GM04504 (cell line): ENCODE measurements at regions not wholly inside any gene's neighbourhood (a gene's known extent, or its start where the extent isn't known, plus 50 kb on each side); places are given as distances from the start of the nearest gene placed in this dataset.
"Not testable (repeated sequence)": the region's sequence is repeated elsewhere in the genome, so short reads cannot be mapped to it uniquely, and the experiment has no call there.

Experiments used
- DNase-seq: peaks from one replicate; pipeline ENCODE4 v3.0.0-alpha.2; 2012; ENCODE audit warnings: low read depth

DNA sequence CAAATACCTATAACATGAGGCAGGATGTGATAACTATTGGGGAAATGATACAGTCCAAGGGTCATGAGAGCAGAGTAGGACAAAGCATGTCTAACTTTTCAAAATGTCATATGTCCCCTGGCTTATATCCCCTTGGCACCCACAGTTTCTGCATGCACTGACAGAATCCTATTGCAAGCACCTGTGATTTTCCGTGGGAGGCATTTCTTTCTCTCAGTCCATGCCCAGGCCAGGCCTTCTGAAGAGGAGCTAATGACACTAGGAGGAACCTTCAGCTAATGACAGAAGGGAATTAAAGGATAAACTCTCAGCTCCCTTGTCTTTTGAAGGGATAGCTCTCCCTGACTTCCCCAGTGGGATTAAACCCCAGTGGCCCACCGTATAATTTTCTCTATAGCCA is 249.2 kb downstream of the TTC6 start:
- DNase-seq, result no peak

GRCh38 chr14:37848985-37849621 is 253.7 kb downstream of the TTC6 start:
- no peak for DNase-seq

DNA sequence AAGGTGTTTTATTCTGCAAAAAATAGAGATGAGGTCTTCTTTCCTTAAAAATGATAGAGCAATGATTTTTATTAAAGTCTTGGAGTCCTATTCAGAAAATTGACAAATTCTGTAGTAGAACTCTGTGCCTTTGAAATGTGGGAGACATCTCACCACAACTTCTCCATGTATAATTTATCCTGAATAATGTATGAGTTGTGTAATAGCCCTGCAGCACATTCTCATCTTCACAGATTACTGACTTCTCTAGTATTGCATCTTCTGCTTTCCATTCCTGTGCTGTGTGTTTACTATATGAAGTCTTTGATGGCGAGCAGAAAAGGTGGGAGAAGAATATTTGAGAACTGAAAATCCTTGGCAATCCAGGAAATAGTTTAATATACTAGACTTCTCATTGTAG is 255.6 kb downstream of the TTC6 start:
- DNase-seq, result no peak

- no peak for DNase-seq
Measured at GRCh38 chr14:37855871-37856270, 260.4 kb downstream of the TTC6 start.

GRCh38 chr14:37857774-37858266 is 262.4 kb downstream of the TTC6 start:
- DNase-seq, result no peak

DNA sequence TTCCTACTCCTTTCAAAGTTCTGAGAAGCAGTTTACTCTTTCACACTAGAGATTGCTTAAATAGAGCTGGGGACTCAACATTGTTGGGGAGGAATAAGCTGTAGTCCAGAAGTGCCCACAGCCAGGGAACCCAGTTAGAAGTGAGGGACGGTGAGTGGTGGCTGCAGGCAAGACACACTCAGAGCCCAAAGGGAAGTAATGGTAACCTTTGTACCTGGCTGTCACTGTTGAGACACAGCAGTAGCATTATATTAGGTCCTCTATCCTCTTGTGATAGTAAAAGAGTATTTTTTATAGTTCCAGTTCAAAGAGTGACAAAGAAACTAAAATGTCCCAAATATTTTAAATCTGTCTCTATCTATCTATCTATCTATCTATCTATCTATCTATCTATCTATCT is 263.3 kb downstream of the TTC6 start:
- DNase-seq, result no peak

GRCh38 chr14:37859177-37859576 is 263.7 kb downstream of the TTC6 start:
- DNase-seq, result no peak

- no peak for DNase-seq
Measured at GRCh38 chr14:37862263-37862662, 266.8 kb downstream of the TTC6 start.

DNA sequence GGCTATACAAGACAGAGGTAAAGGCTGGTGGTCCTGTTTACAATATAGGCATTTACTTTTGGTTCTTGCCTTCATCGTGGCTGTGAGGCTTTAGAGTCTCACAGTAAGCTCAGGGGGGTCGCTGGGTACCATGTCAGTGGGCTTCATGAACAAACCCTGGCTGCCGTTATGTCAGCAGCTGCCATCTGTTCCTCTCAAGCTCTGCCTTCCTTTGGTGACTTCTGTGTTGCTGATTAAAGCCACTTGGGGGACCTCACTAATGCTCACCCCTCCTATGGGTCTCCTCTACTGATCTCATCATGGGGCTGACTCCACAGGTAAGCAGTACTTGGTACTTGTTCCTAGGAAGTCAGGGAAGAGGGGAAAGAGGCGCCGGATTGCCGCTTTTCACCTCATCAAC is 268.7 kb downstream of the TTC6 start:
- no peak for DNase-seq

DNA sequence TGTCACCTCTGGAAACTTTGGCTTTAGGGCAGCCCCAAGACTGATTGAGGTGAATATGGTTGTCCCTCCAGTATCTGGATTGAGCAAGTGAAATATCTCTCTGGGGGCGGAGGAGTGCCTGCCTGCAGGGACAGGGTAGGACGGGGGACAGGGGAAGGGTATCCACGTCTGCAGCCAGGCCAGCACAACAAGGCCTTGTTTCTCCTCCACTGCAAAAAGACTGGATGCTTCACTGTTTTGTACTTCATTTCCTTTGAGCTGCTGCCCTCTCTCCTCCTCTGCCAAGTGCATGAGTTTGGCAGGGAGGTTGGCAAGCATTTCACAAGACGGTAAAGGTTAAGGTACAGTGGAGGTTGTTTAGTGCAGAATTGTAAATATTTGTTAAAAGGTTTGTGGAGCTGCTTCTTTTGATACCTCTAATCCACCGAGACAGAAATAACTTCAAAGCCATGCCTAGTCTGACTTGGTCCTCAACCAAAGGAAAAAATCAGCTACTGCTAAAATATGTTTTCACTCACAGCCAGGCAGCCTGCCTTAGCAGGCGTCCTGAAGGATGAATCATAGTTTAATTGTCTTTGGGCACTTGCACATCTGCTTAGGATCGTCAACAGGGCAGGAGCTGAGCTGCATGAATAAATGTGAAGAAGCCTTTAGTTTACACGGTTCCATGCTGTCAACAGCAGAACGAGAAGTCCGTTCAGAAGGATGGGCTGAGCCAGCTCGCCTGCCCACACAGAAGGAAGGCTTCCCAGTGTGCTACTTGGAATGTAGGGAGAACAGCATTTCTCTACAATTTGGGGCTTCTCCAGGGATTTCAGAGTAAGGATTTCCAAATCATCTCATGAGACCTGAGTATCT is 269.7 kb downstream of the TTC6 start:
- peak; percentile 76 for DNase-seq

GRCh38 chr14:37865719-37866549 is 270.5 kb downstream of the TTC6 start:
- no peak for DNase-seq

GRCh38 chr14:37869633-37870032 is 274.2 kb downstream of the TTC6 start:
- DNase-seq, result no peak

DNA sequence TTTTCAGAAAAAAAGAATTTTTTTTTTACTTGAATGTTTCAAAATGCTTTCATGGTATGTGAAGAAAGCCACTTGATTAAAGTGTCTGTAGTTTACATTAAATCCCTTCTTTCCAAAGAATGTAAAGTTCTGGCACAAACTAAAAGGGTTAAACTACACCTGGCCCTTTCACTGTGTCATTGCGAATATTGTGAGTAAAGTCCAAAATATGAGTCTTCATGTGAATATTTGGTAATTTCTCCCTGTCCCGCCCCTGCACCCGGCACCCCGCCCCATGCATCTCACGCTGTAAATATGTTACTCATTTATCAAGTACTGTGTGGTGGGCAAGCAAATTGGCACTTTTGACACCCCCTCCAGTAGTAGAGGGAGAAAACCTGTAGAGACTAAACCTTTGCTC is 274.7 kb downstream of the TTC6 start:
- no peak for DNase-seq

GRCh38 chr14:37870632-37871346 is 275.4 kb downstream of the TTC6 start:
- DNase-seq, result no peak

- DNase-seq, result not testable (repeated sequence)
Measured at GRCh38 chr14:37874065-37874428, 278.6 kb downstream of the TTC6 start.

DNA sequence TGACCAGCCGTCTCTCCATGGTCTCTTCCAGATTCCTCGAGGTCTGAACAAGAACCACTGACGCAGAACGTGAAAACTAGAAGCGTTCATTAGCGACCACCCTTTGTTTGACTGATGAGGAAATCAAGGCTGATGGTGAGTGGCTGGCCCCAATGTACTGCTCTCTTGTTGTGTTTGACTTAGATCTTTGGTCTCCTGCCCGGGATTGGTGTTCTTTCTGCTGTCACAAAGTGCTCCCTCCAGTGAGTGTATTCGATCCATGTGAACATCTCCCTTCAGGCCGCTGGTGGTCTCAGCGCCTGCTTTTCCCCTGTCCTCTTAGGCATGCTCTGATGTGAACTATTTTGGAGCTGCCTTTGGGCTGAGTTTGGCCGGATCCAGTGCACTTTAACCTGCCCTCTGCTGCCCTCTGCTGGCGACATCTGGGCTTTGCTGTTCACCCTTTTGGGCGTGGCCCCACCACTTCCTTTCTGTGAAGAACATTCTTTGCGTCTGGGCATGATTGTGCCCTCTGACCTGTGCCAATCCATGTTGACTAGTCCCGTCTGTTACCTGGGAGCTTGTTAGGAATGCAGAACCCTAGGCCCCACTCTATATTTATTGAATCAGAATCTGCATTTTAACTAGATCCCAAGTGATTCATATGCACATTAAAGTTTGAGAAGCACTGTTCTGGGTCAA is 279.1 kb downstream of the TTC6 start:
- peak; percentile 34 for DNase-seq

GRCh38 chr14:37888234-37888633 is 292.8 kb downstream of the TTC6 start:
- DNase-seq, result no peak

GRCh38 chr14:37889087-37889486 is 293.7 kb downstream of the TTC6 start:
- no peak for DNase-seq

DNA sequence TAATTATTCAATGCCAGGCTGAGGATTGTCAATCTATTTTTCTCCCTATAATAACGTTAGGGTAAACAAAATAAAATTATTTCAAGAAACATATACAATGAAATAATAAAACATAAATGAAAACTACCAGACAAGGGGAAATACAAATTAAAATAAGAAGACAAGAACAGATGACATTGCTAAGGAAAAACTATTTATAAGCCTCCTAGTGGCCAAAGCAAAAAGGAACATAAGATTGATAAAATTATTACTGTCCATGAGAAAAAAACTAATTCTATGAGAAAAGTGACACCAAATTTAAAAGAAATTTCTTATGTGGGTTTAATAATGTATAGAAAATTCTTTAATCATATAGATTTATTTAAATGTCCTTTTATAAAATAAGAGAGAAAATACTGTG is 294.7 kb downstream of the TTC6 start:
- no peak for DNase-seq

- DNase-seq, result not testable (repeated sequence)
Measured at GRCh38 chr14:37891500-37891899, 296.1 kb downstream of the TTC6 start.

DNA sequence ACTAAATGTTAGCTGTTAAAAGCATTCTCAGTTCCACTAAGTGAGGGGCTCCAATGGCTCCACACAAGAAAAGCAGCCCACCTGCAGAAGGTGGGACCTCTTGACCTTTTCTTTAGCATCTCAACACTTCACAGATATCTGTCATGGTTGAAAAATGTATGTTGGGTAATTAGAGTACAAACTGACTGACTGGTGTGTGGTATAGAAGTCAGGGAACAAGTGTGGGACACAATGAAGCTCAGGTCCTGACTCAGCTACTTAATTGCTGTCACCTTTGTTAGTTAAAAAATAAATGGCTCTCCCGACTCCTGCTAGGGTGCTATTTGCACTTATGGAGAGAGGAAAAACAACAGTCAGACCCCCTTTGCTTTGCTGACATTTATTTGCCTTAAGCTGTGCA is 299.0 kb downstream of the TTC6 start:
- no peak for DNase-seq
